GM06990 (cell line): ENCODE measurements at regions not wholly inside any gene's neighbourhood (a gene's known extent, or its start where the extent isn't known, plus 50 kb on each side); places are given as distances from the start of the nearest gene placed in this dataset.
"Not testable (repeated sequence)": the region's sequence is repeated elsewhere in the genome, so short reads cannot be mapped to it uniquely, and the experiment has no call there.

Experiments
- DNase-seq: peaks from one replicate; pipeline ENCODE4 v3.0.0-alpha.2; 2011; ENCODE audit not compliant: insufficient read length; ENCODE audit errors: extremely low read depth
- H3K27me3 ChIP-seq: replicated peaks from 2 replicates; pipeline ENCODE4 v1.6.0; 2011; ENCODE audit warnings: low read length; ENCODE audit not compliant: control insufficient read depth, insufficient read depth
- H3K36me3 ChIP-seq: 2 replicates; pipeline ENCODE4 v1.5.1; 2011; ENCODE audit warnings: low read length; ENCODE audit not compliant: control insufficient read depth, insufficient read depth
- H3K4me3 ChIP-seq: replicated peaks from 2 replicates; pipeline ENCODE4 v1.5.1; 2011; ENCODE audit warnings: low read depth, mild to moderate bottlenecking, control low read depth, low read length
- TF ChIP-seq, protein P1 (sequence below): IDR thresholded peaks from 2 replicates; pipeline ENCODE4 v1.5.1; 2011; ENCODE audit warnings: low read length, control low read depth, mild to moderate bottlenecking, inconsistent platforms; ENCODE audit not compliant: insufficient read depth, poor library complexity, severe bottlenecking

DNA sequence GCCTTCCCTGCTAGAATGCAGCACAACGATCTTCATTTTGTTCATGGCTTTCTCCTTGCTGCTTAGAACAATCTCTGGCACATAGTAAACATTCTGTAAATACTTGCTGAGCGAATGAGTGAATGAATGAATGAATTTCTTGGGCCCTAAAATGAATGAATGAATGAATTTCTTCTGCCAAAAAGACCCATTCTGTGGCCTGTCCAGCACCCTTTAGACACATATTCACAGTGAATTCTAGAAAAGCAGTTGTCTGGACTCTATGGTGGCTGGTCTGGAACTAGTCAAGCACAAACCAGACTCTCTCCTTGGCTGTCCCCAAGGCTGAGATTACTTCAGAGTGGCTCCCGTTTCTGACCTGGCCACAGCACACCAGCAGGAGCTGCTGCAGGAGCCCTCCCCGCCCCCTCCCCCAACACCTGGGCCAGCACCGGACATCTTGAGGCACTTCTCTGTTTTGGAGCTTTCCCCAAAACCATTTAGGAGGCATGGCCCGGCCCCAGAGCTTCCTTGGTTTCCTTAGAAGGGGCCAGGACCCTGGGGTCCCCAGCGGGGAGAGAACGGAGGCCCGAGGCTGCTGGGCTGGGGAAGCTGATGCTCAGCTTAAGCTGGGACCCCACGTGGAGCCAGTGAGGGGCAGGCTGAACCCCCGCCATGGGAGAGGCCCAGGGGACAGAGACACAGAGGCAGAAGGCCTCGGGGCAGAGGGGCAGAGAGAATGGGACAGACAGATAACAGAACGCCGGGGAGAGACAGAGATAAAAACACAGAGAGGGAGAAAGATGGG, 159.0 kb downstream of the ZFP36L2 start:
- DNase-seq = no peak
- no peaks in the 10 kb centered on the region for H3K36me3 ChIP-seq
- no peaks in the 10 kb centered on the region for H3K27me3 ChIP-seq
- TF ChIP-seq, protein P1, sequence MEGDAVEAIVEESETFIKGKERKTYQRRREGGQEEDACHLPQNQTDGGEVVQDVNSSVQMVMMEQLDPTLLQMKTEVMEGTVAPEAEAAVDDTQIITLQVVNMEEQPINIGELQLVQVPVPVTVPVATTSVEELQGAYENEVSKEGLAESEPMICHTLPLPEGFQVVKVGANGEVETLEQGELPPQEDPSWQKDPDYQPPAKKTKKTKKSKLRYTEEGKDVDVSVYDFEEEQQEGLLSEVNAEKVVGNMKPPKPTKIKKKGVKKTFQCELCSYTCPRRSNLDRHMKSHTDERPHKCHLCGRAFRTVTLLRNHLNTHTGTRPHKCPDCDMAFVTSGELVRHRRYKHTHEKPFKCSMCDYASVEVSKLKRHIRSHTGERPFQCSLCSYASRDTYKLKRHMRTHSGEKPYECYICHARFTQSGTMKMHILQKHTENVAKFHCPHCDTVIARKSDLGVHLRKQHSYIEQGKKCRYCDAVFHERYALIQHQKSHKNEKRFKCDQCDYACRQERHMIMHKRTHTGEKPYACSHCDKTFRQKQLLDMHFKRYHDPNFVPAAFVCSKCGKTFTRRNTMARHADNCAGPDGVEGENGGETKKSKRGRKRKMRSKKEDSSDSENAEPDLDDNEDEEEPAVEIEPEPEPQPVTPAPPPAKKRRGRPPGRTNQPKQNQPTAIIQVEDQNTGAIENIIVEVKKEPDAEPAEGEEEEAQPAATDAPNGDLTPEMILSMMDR = no peak
- H3K4me3 ChIP-seq = no peak overlapping the region

DNA sequence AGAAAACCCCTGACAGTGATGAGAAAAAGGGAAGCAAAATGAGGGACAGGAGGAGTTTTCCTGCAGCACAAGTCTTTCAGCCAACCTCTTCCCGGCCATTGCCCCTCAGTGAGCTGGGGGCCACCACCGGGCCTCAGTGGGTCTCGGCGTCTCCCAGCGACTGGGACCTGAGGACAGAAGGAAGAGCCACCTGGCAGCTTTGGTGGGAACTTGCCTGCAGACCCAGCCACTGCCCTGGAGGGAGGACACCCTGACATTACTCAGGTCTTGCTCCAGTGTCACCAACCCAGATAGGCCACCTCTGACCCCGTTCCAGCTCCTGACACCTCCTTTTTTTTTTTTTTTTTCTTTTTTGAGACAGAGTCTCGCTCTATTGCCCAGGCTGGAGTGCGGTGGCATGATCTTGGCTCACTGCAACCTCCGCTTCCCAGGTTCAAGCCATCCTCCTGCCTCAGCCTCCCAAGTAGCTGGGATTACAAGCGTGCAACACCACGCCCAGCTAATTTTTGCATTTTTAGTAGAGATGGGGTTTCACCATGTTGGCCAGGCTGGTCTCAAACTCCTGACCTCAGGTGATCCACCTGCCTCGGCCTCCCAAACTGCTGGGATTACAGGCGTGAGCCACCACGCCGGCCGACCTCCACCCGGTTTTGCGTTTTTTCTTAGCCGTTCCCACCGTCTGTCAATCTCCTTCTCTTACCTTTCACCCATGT, 159.7 kb downstream of the ZFP36L2 start:
- not testable (repeated sequence) for H3K4me3 ChIP-seq, DNase-seq, H3K27me3 ChIP-seq, H3K36me3 ChIP-seq

- TF ChIP-seq, protein P1 = no peak
- no peaks in the 10 kb centered on the region for H3K36me3 ChIP-seq
- no peak overlapping the region for H3K4me3 ChIP-seq
- no peak for DNase-seq
- no peaks in the 10 kb centered on the region for H3K27me3 ChIP-seq
Measured at GRCh38 chr2:43065871-43066270, 160.5 kb downstream of the ZFP36L2 start.

DNA sequence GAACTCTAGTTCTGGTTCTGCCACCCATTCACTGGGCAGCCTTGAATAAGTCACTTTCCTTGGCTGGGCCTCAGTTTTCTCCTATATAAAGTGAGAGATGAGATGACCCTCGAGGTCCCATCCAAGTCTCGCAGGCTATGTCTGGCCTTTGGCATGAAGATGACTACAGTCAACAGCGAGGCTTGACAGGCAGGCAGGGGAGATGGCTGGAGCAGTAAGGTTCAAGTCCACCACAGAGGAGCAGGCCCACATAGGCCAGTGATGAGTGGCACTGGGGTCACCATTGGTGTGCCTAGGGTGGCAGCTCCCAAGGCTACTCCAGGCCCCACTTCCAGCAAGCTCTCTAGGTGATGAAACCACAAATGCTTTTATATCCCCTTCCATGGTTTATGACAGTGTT, 161.4 kb downstream of the ZFP36L2 start:
- no peak for DNase-seq
- Histone ChIP-seq H3K36me3 (no peaks in the 10 kb centered on the region), H3K4me3 (no peak overlapping the region), H3K27me3 (no peaks in the 10 kb centered on the region)
- TF ChIP-seq, protein P1 = no peak

DNA sequence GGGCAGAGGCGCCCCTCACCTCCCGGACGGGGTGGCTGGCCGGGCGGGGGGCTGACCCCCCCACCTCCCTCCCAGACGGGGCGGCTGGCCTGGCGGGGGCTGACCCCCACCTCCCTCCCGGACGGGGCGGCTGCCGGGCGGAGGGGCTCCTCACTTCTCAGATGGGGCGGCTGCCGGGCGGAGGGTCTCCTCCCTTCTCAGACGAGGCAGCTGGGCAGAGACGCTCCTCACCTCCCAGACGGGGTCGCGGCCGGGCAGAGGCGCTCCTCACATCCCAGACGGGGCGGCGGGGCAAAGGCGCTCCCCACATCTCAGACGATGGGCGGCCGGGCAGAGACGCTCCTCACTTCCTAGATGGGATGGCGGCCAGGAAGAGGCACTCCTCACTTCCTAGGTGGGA, 163.3 kb downstream of the ZFP36L2 start:
- not testable (repeated sequence) for DNase-seq, H3K27me3 ChIP-seq, H3K36me3 ChIP-seq, H3K4me3 ChIP-seq

DNA sequence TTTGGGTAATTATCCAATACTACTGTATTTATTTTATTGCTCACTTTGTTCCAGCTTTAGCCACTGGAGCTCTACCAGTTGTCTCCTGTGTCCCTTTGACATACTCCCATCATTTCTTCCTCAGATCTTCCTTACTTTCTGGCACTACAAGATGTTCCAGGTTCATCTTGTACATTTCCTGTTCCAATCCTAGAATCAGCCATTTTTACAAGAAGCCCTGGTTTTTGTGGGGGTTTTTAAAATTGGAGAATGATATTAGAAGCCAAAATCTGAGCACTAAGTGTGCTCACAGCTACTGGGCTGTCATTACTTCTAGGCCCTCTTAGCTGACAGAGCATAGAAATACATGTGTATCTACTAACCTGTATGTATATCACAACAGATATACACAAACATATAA, 164.3 kb downstream of the ZFP36L2 start:
- H3K27me3 ChIP-seq = no peaks in the 10 kb centered on the region
- no peaks in the 10 kb centered on the region for H3K36me3 ChIP-seq
- TF ChIP-seq, protein P1 = no peak
- DNase-seq = no peak
- no peak overlapping the region for H3K4me3 ChIP-seq
